Fibroblast of villous mesenchyme (primary cell): ENCODE measurements at regions not wholly inside any gene's neighbourhood (a gene's known extent, or its start where the extent isn't known, plus 50 kb on each side); places are given as distances from the start of the nearest gene placed in this dataset.

Experiments
- DNase-seq: peaks from one replicate; pipeline ENCODE4 v3.0.0-alpha.2; 2010; ENCODE audit warnings: low read depth
- H3K4me3 ChIP-seq: 2 replicates; pipeline ENCODE4 v1.5.1; 2011; ENCODE audit warnings: low read depth, mild to moderate bottlenecking, low read length
- TF ChIP-seq, protein P1 (sequence below): IDR thresholded peaks from 2 replicates; pipeline ENCODE4 v1.5.1; 2012; ENCODE audit warnings: low read depth, mild to moderate bottlenecking, low read length; ENCODE audit not compliant: insufficient read depth

DNA sequence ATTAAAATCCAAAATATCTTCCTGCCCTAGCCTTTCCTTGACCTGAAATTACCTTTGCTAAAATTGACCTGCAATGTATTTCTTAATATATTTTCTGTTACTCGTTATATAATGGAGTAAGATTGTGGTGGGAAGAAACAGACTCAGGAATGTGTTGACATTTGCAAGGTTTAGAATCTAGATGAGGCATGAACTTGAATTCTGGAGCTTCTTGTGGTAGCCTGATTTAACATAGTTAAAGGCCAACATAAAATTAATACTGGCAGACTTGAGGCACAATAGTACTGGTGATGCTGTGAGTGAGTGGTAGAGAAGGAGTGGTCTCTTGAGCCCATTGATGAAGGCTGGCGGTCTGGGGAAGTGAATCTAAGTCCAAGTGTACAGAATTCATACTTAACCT, 197.9 kb upstream of the SPRY1 start:
- TF ChIP-seq, protein P1, sequence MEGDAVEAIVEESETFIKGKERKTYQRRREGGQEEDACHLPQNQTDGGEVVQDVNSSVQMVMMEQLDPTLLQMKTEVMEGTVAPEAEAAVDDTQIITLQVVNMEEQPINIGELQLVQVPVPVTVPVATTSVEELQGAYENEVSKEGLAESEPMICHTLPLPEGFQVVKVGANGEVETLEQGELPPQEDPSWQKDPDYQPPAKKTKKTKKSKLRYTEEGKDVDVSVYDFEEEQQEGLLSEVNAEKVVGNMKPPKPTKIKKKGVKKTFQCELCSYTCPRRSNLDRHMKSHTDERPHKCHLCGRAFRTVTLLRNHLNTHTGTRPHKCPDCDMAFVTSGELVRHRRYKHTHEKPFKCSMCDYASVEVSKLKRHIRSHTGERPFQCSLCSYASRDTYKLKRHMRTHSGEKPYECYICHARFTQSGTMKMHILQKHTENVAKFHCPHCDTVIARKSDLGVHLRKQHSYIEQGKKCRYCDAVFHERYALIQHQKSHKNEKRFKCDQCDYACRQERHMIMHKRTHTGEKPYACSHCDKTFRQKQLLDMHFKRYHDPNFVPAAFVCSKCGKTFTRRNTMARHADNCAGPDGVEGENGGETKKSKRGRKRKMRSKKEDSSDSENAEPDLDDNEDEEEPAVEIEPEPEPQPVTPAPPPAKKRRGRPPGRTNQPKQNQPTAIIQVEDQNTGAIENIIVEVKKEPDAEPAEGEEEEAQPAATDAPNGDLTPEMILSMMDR = no peak
- peak; percentile 12 for DNase-seq

DNA sequence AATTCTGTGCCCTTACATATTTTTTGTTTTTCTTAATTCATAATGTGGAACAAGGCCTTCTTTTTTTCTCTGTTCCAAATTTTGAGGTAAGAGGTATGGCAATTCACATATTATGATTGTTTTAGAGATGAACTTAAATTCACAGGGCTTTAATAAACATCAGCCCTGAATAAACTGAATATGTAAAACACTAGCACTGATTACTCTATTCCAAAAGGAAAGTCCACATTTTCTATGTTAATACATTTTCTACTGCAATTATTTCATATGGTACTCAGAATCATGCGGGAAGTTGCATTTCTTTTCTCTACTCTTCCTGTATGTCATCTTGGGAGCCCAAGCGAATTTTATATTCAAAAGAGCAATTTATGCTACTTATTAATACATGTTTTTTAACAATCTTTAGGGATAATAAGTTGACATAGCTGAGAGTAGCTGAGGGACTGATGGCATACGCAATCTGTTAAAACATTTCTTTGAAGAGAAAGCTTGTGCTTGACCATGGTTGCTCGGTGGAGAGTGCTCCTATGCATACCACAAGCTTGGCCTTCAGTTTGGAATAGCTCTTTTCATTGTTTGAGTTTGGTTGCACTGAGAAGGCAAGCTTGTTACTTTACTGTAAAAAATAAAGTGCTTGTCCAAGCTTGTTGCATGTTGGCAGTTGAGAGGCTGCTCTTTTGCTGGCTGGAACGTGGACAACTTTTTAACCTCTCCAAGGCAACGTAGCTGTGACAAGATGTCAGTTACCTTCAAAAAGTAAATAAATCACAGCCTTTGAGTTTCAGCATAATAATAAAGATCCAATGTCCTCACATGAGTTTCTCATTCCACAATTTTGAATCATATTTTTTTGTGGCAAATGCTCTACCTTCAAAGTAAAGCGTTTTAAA, 196.3 kb upstream of the SPRY1 start:
- H3K4me3 ChIP-seq = no peak overlapping the region
- no peak for DNase-seq
- TF ChIP-seq, protein P1 = no peak

More for the DNA sequence above, 197.9 kb upstream of the SPRY1 start:
- H3K4me3 ChIP-seq = no peak overlapping the region

DNA sequence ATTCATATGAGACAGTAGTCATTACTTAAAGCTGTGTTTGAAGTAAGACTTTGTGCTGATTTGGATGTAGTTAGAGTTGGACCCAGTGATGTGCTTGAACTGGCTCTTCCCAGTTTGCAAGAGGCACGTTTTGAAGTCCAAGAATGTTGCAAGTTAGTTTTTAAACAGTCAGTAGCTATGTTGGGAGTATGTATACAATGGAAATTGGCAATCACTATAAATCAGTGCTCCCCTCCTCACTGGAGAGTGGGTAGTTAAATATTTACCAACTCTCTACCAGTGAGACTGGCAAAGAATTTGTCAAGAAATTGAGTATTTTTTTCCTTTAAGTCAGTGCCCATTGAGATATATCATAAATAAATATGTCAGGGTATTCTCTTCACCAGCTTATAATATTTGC, 191.9 kb upstream of the SPRY1 start:
- TF ChIP-seq, protein P1 = no peak
- no peak overlapping the region for H3K4me3 ChIP-seq
- DNase-seq = no peak

DNA sequence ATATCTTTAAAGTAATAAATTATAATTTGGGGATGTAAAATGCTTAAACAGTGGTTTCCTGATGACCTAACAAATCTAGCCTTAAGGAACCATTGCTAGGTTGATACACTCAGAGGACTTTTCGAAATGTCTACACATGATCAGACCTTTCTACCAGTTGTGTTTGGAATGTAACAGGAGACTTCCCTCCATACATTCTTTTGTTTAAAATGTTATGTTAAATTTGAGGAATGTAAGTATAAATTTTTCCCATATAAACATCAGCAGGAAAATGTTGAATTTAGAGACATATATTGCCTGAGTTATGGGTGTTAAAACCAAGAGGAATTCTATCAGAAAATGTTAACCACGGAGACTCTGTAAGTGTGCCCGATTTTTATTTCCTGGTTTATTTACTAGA, 190.6 kb upstream of the SPRY1 start:
- no peak overlapping the region for H3K4me3 ChIP-seq
- DNase-seq = no peak
- TF ChIP-seq, protein P1 = no peak

DNA sequence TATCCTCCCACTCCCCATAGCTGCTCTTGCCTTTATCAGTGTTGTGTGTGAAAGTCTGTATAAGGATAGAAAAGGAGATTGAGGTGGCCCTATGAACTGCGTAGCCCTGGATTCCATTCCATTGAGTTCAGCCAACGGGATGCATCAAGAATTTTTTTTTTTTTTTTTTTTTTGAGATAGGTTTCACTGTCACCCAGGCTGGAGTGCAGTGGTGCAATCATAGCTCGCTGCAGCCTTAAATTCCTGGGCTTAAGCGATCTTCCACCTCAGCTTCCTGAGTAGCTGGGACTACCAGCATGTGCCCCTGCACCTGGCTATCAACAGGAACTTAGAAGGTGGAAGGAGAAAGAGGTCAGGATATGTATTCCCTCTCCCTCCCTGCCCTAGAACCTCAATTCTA, 187.2 kb upstream of the SPRY1 start:
- DNase-seq = no peak
- TF ChIP-seq, protein P1 = no peak
- no peak overlapping the region for H3K4me3 ChIP-seq

- TF ChIP-seq, protein P1 = no peak
- no peak overlapping the region for H3K4me3 ChIP-seq
- DNase-seq = no peak
Observed at GRCh38 chr4:123215536-123215935, 181.1 kb upstream of the SPRY1 start.
